ENCODE measurements at regions not wholly inside any gene's neighbourhood (a gene's known extent, or its start where the extent isn't known, plus 50 kb on each side); places are given as distances from the start of the nearest gene placed in this dataset.
"Not testable (repeated sequence)": the region's sequence is repeated elsewhere in the genome, so short reads cannot be mapped to it uniquely, and the experiment has no call there.

- no peak for TF ChIP-seq PBX3 (IDR thresholded peaks at IDR 0.05)
- TF ChIP-seq, protein P1, sequence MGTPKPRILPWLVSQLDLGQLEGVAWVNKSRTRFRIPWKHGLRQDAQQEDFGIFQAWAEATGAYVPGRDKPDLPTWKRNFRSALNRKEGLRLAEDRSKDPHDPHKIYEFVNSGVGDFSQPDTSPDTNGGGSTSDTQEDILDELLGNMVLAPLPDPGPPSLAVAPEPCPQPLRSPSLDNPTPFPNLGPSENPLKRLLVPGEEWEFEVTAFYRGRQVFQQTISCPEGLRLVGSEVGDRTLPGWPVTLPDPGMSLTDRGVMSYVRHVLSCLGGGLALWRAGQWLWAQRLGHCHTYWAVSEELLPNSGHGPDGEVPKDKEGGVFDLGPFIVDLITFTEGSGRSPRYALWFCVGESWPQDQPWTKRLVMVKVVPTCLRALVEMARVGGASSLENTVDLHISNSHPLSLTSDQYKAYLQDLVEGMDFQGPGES (IDR thresholded peaks at IDR 0.05; ENCODE audit: low read depth, low read length) = no peak
- no peak for TF ChIP-seq TCF12 (IDR thresholded peaks at IDR 0.05)
These were observed 1493.5 kb upstream of the DEFB115 start (continued) for GRCh38 chr20:29763821-29764511.

DNA sequence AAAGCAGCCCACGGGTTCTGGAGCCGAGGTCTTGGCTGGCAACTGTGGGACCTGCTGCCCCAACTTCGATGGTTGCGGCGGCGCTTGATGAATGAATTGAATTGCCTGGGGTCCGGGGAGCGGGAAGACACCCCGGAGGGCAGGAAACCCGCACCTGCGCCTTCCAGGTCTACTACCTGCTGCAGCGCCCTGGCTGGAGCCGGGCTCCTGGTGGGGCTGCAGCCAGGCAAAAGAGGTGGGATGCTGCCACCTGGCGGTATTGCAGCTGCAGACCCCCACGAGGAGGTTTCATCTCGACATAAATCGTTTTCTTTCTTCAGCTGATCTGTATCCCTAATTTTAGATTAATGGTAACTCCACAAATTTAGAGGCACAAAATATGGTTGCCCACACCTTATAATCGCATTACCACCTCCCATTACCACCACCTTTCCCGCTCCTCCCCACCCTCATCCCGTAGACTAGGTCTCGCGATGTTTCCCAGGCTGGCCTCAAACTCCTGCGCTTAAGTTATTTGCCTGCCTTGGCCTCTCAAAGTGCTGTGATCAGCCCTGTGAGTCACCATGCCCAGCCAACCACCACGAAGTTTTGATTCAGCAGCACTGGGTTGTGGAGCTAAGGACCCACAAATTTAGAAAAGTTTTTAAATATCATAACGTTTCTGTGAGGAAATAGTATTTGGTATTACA is 1492.4 kb upstream of the DEFB115 start:
- H3K9ac ChIP-seq; POLR2A ChIA-PET; H3K27me3 ChIP-seq (ENCODE audit: insufficient read depth); H3K9me3 ChIP-seq; H3K36me3 ChIP-seq (replicated peaks in 1 of 2; ENCODE audit: control insufficient read depth in 1 of 2, insufficient read depth in 2 of 2, low read length in 1 of 2); H3K9me2 ChIP-seq; H3K27ac ChIP-seq (ENCODE audit: low read depth in 2 of 2, low read length in 1 of 2); H3K4me1 ChIP-seq (ENCODE audit: control insufficient read depth in 1 of 2, insufficient read depth in 2 of 2, low read depth in 1 of 2, low read length in 1 of 2); H3K79me2 ChIP-seq (ENCODE audit: insufficient read depth); H3F3A ChIP-seq (replicated peaks; ENCODE audit: insufficient read depth); H4K20me1 ChIP-seq (ENCODE audit: insufficient read depth): not testable (repeated sequence)
- CTCF ChIA-PET = interaction anchor here (1.1 to 1.3 kb wide), 3 partner anchors 93 to 321 kb away, joined by 3 to 7 read pairs (median 3); no protein-coding TSS in a partner anchor
- Histone ChIP-seq H3K4me3 (ENCODE audit: low read depth in 2 of 2, low read length in 1 of 2) (peak overlapping the region; percentile 36 to 46), H2AFZ (ENCODE audit: low read depth) (peak overlapping the region; percentile 61; the same call in 1 of the 2 replicates), H3K4me2 (peak overlapping the region; percentile 68)
- WGBS (ENCODE audit: low lambda C conversion rate) = 1% methylated on average over 12 of the region's 25 CpGs
- peak; percentile 43; the same call in 1 of the 2 replicates for TF ChIP-seq MAX (IDR thresholded peaks at IDR 0.05; ENCODE audit: low read depth)
- TF ChIP-seq ZBTB33 (IDR thresholded peaks at IDR 0.05; ENCODE audit: borderline replicate concordance, low read depth) = peak; percentile 94
- TF ChIP-seq CTCF (IDR thresholded peaks at IDR 0.05) = peak; percentile 76
- TF ChIP-seq RAD21 (IDR thresholded peaks at IDR 0.05; ENCODE audit: low read length) = peak; percentile 63
- peak; percentile 95 for TF ChIP-seq CHD2 (IDR thresholded peaks at IDR 0.05; ENCODE audit: low read length, partially characterized antibody)
- TF ChIP-seq SMC3 (IDR thresholded peaks at IDR 0.05; ENCODE audit: low read depth, low read length) = peak; percentile 61
- peak; percentile 22; the same call in 1 of the 2 replicates for TF ChIP-seq FOSL2 (IDR thresholded peaks at IDR 0.05; ENCODE audit: borderline replicate concordance, low read depth)
- peak; percentile 71 for DNase-seq

- H4K20me1 ChIP-seq (ENCODE audit: insufficient read depth); H3K36me3 ChIP-seq (replicated peaks in 1 of 2; ENCODE audit: control insufficient read depth in 1 of 2, insufficient read depth in 2 of 2, low read length in 1 of 2); H3K9ac ChIP-seq; POLR2A ChIA-PET; H3K9me2 ChIP-seq; H3K4me1 ChIP-seq (ENCODE audit: control insufficient read depth in 1 of 2, insufficient read depth in 2 of 2, low read depth in 1 of 2, low read length in 1 of 2); H3K9me3 ChIP-seq; H3K4me3 ChIP-seq (ENCODE audit: low read depth in 2 of 2, low read length in 1 of 2); H3K27me3 ChIP-seq (ENCODE audit: insufficient read depth); H3F3A ChIP-seq (replicated peaks; ENCODE audit: insufficient read depth); H2AFZ ChIP-seq (ENCODE audit: low read depth); CTCF ChIA-PET; DNase-seq; H3K27ac ChIP-seq (ENCODE audit: low read depth in 2 of 2, low read length in 1 of 2); H3K79me2 ChIP-seq (ENCODE audit: insufficient read depth); H3K4me2 ChIP-seq: not testable (repeated sequence)
- 6% methylated on average over 2 of the region's 2 CpGs for whole genome bisulfite sequencing (ENCODE audit: low lambda C conversion rate)
These were observed 1479.4 kb upstream of the DEFB115 start for GRCh38 chr20:29778033-29778432.

- H4K20me1 ChIP-seq (ENCODE audit: insufficient read depth); DNase-seq; H3K4me1 ChIP-seq (ENCODE audit: control insufficient read depth in 1 of 2, insufficient read depth in 2 of 2, low read depth in 1 of 2, low read length in 1 of 2); CTCF ChIA-PET; H3K36me3 ChIP-seq (replicated peaks in 1 of 2; ENCODE audit: control insufficient read depth in 1 of 2, insufficient read depth in 2 of 2, low read length in 1 of 2); H2AFZ ChIP-seq (ENCODE audit: low read depth); POLR2A ChIA-PET; H3K9ac ChIP-seq; H3K27ac ChIP-seq (ENCODE audit: low read depth in 2 of 2, low read length in 1 of 2); H3F3A ChIP-seq (replicated peaks; ENCODE audit: insufficient read depth); H3K9me3 ChIP-seq; H3K4me2 ChIP-seq; H3K27me3 ChIP-seq (ENCODE audit: insufficient read depth); H3K4me3 ChIP-seq (ENCODE audit: low read depth in 2 of 2, low read length in 1 of 2); H3K79me2 ChIP-seq (ENCODE audit: insufficient read depth); H3K9me2 ChIP-seq: not testable (repeated sequence)
- WGBS (ENCODE audit: low lambda C conversion rate) = 5% methylated on average over 7 of the region's 7 CpGs
These were observed 1476.2 kb upstream of the DEFB115 start for GRCh38 chr20:29781217-29781616.
